GM06990 (cell line): ENCODE measurements at regions not wholly inside any gene's neighbourhood (a gene's known extent, or its start where the extent isn't known, plus 50 kb on each side); places are given as distances from the start of the nearest gene placed in this dataset.

Experiments
- DNase-seq: peaks from one replicate; pipeline ENCODE4 v3.0.0-alpha.2; 2011; ENCODE audit not compliant: insufficient read length; ENCODE audit errors: extremely low read depth
- H3K27me3 ChIP-seq: replicated peaks from 2 replicates; pipeline ENCODE4 v1.6.0; 2011; ENCODE audit warnings: low read length; ENCODE audit not compliant: control insufficient read depth, insufficient read depth
- H3K36me3 ChIP-seq: 2 replicates; pipeline ENCODE4 v1.5.1; 2011; ENCODE audit warnings: low read length; ENCODE audit not compliant: control insufficient read depth, insufficient read depth
- H3K4me3 ChIP-seq: replicated peaks from 2 replicates; pipeline ENCODE4 v1.5.1; 2011; ENCODE audit warnings: low read depth, mild to moderate bottlenecking, control low read depth, low read length
- CTCF ChIP-seq: IDR thresholded peaks from 2 replicates; pipeline ENCODE4 v1.5.1; 2011; ENCODE audit warnings: low read length, control low read depth, mild to moderate bottlenecking, inconsistent platforms; ENCODE audit not compliant: insufficient read depth, poor library complexity, severe bottlenecking

GRCh38 chr7:52897288-52897687, 138.1 kb upstream of the POM121L12 start:
- no peak overlapping the region for H3K4me3 ChIP-seq
- no peaks in the 10 kb centered on the region for H3K27me3 ChIP-seq
- no peak for TF ChIP-seq CTCF
- DNase-seq = no peak
- no peaks in the 10 kb centered on the region for H3K36me3 ChIP-seq

DNA sequence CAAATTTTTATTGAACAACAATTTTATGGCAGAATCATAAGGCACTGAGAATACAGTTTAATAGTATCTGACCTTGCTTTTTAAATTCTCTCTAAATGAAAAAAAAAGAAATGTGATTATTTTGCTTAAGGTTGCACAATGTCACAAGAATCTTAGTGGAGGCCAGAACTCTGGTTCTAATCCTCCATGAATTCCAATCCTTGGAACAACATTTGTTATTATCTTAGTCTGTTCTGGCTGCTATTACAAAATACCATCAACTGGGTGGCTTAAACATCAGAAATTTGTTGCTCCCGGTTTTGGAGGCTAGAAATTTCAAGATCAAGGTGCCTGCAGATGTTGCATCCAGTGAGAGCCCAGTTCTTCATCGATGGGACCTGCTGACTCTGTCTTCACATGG, 158.2 kb upstream of the POM121L12 start:
- no peaks in the 10 kb centered on the region for H3K27me3 ChIP-seq
- DNase-seq = no peak
- no peak for TF ChIP-seq CTCF
- H3K36me3 ChIP-seq = no peaks in the 10 kb centered on the region
- H3K4me3 ChIP-seq = no peak overlapping the region

DNA sequence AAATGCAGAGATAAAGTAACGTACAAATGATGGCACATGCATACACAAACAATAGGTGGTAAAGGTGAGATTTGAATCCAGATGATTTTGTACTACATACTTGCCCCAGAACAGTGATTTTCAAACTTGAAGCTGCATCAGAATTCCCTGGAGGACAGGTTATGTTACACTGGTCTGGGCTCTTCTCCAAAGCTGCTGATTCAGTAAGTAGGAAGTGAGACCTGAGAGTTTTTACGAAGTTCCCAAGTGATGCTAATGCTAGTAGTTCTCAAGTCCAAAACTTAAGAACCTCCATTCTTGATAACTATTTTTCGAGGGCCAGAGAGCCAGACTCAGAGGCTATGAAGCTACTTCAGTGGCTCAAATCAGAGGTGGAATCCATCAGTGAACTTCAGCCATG, 159.0 kb upstream of the POM121L12 start:
- DNase-seq = no peak
- H3K4me3 ChIP-seq = no peak overlapping the region
- H3K36me3 ChIP-seq = no peaks in the 10 kb centered on the region
- no peaks in the 10 kb centered on the region for H3K27me3 ChIP-seq
- TF ChIP-seq CTCF = no peak

GRCh38 chr7:52863652-52864051, 171.8 kb upstream of the POM121L12 start:
- no peak overlapping the region for H3K4me3 ChIP-seq
- TF ChIP-seq CTCF = no peak
- H3K36me3 ChIP-seq = no peaks in the 10 kb centered on the region
- H3K27me3 ChIP-seq = no peaks in the 10 kb centered on the region
- no peak for DNase-seq

- no peak for TF ChIP-seq CTCF
- DNase-seq = no peak
- H3K4me3 ChIP-seq = no peak overlapping the region
- H3K27me3 ChIP-seq = no peaks in the 10 kb centered on the region
- H3K36me3 ChIP-seq = no peaks in the 10 kb centered on the region
Observed at GRCh38 chr7:52862321-52862720, 173.1 kb upstream of the POM121L12 start.

- Histone ChIP-seq H3K4me3 (no peak overlapping the region), H3K36me3 (no peaks in the 10 kb centered on the region), H3K27me3 (no peaks in the 10 kb centered on the region)
- DNase-seq = no peak
- no peak for TF ChIP-seq CTCF
Observed at GRCh38 chr7:52857367-52857766, 178.1 kb upstream of the POM121L12 start.
